D341Med (cell line): ENCODE measurements at regions not wholly inside any gene's neighbourhood (a gene's known extent, or its start where the extent isn't known, plus 50 kb on each side); places are given as distances from the start of the nearest gene placed in this dataset.
A peak's percentile ranks its signal among the peaks of the same experiment; 100 is the strongest.

Experiments
- DNase-seq: peaks from one replicate; pipeline ENCODE4 v3.0.0; 2012; ENCODE audit warnings: low spot score

DNA sequence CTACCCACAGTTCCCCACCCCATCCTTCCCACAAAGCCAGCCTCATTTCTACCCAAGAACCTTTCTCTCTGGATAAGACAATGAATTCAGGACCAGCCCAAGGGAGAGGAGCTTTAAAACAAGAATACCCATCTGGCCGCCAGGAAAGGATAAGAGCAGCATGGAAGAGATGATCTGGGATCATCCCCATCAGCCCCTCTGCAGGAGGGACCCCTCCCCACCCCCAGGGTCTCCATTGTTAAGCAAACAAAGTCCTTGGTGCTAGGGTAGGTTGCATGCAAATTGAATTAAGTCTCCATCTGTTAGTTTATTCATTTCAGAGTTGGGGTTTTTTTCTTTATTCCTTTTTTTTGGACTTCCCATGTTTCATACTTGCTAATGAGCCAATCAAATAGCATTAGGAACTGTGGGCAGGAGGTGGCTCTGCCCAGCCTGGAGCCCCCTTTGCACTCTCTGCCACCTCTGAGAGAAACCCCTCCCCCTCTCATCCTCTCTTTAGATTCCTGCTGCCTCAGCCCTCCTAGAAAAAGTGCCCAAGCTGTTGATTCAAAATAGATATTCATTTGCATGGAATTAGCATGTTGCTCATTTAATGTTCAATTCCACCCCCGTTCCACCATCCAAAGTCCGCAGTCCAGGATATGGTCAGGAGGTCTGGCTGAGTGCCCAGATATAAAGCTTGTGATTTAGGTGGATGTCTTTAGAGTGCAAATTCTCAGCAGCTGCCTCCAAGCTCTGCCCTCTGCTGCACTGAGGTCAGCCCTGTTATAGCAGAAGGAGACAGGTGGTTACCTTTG is 138.5 kb upstream of the NCAM1 start:
- DNase-seq: peak; percentile 87

GRCh38 chr11:112826026-112826425 is 135.2 kb upstream of the NCAM1 start:
- DNase-seq: no peak

DNA sequence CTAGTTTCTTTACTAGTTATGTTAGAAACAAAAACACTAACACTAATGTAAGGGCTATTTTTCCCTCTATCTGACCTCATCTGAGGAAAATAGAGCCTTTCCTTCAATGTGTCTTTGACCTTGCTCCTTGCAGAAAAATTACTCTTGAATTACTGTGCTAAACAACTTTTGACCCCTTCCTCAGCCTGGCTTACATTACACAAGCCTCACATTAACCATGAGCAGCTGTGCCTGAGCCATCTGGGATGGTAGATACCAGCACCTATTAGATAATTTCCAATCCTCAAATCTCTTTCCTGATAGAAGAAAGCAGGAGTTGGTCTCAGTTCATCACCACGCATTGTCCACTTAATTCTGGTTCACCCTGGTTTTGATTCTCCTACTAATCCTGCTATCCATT is 134.4 kb upstream of the NCAM1 start:
- DNase-seq: no peak

- no peak for DNase-seq
Observed at GRCh38 chr11:112828421-112828820, 132.8 kb upstream of the NCAM1 start.

- no peak for DNase-seq
Observed at GRCh38 chr11:112829971-112830654, 131.1 kb upstream of the NCAM1 start.

DNA sequence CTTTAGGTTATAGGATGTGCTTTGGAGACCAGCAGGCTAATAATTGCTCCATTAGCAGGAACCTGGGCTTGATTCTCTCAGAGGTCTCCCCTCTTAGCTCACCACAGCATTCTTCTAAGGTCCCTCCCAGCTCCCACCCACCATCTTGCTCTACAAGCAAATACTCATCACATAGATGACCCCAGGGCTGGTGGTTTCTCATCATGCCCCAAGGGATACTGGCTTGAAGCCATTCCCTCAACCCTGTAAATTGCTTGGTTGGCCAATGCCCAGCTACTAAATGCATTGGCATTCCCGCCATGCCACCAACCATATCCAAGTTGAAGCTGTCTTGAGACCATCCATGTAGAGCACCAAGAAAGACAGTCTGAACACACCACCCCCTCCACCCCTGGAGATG is 130.2 kb upstream of the NCAM1 start:
- DNase-seq: no peak

DNA sequence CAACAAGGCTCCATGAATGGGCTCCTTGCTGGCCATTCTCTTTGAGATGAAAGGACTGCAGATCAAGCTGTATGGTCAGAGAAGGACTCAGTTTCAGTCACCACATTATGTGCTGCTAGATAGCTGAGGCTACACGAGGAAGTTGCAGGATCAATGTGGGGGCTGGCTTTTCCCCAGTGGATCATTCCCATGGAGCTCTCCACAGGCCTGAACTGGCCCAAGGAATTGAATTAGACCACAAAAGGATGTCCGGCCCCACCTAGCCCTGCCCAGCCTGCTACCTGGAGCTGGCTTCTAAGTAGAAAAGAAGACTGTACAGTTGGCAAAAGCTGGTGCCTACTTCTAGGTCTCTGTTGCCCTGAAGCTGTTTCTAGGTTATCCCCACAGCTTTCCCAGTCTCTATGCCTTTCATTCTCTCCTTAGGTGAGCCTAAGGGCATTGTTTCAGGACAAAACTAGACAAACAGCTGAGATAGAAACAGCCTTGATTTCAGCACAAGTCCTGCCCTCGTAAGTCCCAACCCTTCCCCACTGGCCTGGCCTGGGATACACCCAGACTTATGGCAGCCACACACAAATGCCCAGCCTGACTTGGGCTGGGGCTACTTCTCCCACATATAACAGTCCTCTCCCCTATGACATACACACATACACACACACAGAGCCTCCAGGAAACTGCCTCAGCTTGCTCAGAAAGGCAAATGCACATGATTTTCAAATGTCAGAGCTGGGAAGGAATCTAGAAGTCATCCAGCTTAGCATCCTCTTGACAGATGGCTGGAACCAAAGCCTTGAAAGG is 129.1 kb upstream of the NCAM1 start:
- no peak for DNase-seq

DNA sequence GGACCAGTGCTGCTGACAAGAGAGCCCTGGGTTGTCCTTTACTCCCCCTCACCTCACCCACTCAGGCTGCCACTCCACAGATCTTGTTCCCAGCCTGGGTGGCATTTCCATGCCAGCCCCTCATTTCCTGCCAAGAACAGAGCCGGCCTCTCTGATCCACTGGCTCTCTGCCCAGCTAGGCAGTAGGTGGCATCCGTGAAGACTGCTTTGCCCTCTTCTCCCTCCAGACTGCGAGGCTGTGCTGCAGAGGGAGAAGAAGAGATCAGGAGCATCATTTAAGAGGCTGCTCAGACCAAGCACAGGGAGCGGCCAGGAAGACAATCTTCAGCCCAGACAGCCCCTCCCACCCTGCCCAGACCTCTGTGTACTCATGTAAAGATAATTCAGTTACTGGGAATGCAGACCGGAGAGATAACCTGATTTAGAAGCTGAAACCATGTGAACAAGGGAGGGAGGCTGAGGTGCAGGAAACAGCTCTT is 126.9 kb upstream of the NCAM1 start:
- peak; percentile 39 for DNase-seq

- no peak for DNase-seq
Observed at GRCh38 chr11:112835591-112836255, 125.5 kb upstream of the NCAM1 start.

GRCh38 chr11:112836256-112836602 is 125.0 kb upstream of the NCAM1 start:
- DNase-seq: no peak

DNA sequence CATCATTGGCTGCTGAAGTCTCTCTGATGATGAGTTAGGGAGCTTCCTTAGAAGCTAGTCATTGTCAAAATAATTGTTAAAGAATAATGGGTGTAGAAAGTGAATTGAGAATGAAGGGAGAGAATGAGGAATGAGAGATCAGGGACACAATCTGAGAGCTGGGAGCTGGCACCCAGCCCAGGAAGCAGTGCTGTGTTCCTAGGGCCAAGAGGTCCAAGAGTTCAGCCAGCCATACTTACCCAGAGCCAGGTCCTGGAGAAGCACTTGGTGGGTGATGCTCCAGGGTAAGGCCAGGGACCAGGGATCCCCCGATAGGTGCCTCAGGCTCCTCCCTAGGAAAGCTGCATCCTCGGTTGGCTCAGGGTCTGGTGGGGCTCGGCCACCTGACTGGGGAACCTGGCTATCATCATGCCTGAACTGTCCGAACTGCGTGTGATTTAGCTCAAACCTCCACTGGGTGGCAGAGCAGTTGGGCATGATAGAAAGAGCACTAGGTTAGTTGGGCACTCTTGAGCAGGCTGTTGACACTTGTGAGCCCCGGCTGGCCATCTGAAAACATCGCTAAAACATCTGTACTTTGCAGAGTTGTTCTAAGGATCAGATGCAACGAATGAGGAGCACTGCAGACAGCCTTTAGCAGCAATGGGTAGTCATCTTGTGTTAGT is 123.9 kb upstream of the NCAM1 start:
- DNase-seq: peak; percentile 53

DNA sequence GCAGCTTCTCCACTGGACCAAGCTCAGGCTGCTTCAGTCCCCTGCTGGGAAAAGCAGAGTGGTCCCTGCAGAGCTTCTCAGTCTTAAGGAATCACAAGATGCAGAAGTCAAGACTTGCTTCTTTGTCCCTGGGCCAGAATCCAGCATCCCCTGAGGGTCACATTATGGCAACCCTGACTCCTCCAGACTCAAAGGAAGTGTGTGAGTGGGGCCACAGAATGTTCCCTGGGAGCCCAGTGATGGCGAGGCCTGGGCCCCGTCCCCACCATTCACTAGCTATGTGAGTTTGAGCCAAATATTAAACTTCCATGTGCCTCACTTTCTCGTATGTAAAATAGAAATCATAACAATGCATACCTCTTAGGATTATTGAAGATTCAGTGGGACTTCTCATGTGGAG is 122.2 kb upstream of the NCAM1 start:
- no peak for DNase-seq

GRCh38 chr11:112841729-112842128 is 119.5 kb upstream of the NCAM1 start:
- DNase-seq: no peak

- DNase-seq: no peak
Observed at GRCh38 chr11:112842151-112842550, 119.1 kb upstream of the NCAM1 start.

DNA sequence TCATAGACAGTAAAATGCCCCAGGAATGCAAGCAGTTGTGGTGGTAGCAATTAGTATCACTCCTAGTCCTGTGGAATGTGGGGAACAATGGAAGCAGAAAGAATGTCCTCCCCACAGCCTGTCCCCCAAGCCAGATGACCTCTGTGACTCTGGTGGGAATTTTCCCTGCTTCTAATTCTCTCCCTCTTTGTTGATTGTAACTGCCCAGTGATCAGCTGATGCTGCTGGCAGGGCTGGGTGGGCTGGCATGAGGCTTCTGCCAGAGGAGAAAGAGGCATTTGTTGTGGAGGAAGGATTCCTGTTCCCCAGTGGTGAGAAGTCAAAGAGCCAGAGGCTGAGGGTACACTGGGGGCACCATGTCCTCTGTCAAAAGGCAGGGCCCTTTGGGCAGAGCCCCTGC is 116.7 kb upstream of the NCAM1 start:
- DNase-seq: no peak

- no peak for DNase-seq
Observed at GRCh38 chr11:112847568-112847967, 113.7 kb upstream of the NCAM1 start.

DNA sequence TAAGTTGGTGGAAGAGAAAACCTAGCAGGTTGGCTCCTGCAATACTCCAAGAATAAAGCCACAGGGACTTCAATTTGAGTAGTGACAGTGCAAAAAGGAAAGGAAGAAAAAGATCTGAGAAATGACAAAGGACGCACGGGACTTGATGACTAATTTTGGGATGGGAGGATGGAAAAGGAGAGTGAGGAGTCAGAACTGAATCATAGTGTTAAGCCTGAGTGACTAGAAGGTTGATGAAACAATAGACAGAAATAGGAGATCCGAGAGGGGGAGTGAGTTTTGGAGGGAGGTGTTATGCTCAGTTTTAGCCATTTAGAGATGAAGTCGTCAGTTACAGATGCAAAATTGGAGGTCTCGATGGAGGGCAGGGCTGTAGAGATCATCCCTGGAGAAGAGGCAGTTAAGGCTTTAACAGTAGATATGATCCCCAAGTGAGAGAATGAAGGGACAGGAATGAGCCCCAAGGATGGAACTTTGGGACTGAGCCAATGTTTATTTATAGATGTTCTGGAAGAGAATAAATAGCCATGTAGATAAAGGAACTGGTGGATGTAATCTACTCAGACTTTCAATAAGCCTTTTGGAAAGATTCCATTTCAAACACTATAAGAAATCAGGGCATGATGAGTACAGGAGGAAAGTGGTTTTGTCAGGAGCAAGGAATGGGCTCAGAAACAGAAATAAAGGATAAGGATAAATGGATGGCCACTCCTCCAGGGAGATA is 108.9 kb upstream of the NCAM1 start:
- no peak for DNase-seq

DNA sequence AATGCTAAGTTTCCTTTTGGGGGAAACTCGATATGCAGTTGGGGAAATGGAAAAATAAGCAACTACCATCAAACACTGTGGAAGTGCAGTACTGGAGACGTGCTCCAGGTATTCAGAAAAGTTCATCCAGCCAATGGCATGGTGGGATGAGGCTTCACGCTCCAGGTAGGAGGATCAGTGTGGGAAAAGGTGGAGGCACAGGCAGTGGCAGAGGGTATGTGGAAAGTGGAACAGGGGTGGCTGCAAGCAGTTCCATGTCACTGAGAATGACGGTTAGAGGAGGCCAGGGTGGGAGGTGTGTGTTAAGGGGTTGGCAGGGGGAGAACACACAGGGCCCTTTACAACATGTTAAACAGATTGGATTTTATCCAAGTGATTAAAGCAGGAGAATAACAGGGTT is 105.1 kb upstream of the NCAM1 start:
- no peak for DNase-seq

DNA sequence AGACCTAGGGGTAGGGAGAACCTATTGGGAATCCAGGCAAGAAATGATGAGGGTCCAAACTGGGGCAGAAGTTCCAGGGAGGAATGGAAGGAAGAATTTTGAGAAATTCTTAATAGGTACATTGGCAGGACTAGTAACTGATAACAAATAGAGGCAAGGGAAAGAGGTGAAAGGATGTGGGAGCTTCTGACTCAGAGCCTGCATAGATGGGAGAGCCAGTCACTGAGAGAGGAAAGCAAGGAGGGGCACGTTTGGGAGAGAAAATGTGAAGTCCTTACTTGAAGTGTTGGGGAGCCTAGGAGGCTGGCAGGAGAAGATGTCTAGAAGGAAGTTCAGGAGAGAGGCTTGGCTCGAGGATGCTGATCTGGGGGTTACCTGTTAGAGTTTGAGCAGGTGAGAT is 104.6 kb upstream of the NCAM1 start:
- no peak for DNase-seq

DNA sequence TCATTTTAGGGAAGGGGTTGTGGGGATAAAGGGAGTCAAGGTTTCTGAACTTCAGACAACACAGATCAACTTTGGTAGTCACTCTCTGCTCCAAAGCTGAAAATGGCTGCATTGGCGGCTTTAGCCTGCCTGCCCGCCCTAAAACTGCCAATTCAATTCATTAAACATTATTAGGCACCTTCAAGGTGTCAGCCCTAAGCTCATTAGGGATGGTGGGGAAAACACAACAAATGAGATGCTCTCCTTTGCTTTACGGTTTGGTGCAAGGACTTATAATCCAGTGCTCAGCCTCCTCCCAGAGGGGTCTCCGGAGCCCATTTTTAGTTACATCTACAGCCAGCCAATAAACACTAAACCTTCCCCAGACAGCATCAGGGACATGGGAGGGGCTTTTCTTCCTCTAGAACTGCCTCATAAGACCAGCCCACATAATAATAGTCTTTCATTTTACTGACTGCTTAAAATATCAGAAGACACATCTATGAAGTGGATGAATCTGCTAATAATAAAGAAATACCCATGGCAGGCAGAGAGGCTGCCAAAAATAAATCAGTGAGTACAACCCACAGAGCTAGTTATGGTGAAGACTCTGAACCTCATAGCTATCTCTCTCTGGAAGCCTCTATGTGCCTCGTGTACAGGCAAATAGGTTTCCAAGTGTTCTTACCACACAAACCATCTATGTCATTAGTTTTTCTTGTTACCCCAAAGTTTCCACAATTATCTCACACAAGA is 102.8 kb upstream of the NCAM1 start:
- peak; percentile 54 for DNase-seq
